Inflammatory macrophage (primary cell): ENCODE measurements at regions not wholly inside any gene's neighbourhood (a gene's known extent, or its start where the extent isn't known, plus 50 kb on each side); places are given as distances from the start of the nearest gene placed in this dataset.

Experiments
- DNase-seq, 2 donors: peaks; one replicate each; pipeline ENCODE4 v3.0.0-alpha.2; 2020 to 2022

GRCh38 chr4:38230821-38231563, 270.8 kb downstream of the PTTG2 start:
- DNase-seq: no peak

DNA sequence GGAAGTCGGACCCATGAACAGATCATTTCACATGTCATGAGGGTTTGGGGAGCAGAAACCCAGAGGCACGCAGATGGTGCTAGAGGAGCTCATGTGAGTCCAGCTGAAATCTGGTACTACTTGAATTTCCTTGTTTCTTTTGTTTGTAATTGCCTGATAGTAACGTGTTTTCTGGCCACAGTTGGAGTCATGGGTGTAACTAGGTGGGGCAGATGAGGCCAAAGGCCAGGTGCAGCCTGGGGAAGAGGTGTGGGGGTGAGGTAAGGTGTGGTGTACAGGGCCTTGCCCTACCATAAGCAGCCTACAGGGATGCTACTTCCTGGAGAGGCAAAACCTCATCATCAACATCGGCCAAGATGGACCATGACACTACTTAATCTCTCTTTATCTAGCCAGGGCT, 271.4 kb downstream of the PTTG2 start:
- no peak for DNase-seq

DNA sequence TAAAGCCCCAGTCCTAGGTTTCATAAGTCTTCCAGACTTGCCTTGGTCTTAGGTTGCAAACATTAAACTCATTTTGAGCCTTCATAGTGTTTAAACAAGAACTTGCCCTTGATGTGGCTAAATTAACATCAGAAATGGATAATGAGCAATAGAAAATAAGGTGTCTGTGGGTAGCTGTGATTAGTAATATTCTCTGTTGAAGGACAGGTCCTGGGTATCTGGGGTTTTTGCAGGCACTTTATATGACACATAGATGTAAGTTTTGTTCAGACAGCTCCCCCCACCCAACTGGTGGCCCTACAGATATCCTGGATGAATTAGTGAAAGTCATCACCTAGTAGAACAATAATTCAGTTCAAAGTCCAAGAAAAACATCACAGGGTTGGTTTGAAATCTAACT, 272.5 kb downstream of the PTTG2 start:
- DNase-seq: no peak

- peak; percentile 65 to 73 for DNase-seq
These were observed 273.7 kb downstream of the PTTG2 start for GRCh38 chr4:38233727-38234480.

- DNase-seq: no peak
These were observed 275.2 kb downstream of the PTTG2 start for GRCh38 chr4:38235354-38235753.

GRCh38 chr4:38236003-38236402, 275.8 kb downstream of the PTTG2 start:
- DNase-seq: no peak

DNA sequence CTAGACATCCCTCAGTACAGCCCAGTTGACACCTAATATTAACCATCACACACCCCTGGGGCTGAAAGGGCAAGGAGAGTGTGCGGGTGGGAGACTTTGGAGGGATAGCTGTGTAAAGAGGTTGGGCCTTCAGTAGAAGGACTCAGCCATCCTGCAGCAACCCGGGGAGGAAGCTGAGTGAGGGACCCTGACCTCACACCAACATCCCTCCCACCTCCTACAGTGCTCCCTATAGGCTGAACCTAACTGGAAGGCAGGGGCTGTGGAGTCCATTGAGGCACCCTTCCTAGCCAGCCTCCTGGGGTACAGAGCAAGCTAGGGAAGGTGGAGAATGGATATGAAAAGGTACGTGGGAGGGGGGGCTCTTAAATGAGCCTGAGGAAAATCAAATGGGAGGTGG, 276.3 kb downstream of the PTTG2 start:
- DNase-seq: no peak

DNA sequence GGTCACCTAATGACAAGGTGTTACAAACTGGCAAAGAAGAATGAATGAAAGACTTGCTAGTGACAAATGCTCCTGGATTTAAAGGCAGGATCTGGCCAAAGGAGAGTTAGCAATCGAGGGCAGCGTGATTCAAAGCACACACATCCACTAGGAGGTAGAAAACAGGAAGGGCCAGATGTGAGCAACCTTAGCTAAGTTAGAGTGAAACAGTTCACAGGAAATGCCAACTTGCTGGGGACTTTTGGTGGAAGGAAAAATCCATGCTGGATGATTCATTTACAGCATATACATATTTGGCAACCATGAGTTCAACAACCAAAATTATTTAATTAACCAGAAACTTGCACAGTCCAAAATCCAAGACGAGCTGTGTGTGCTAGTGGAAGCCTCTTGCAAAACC, 276.9 kb downstream of the PTTG2 start:
- peak; percentile 42 to 51 for DNase-seq

GRCh38 chr4:38241541-38241940, 281.3 kb downstream of the PTTG2 start:
- DNase-seq: no peak

DNA sequence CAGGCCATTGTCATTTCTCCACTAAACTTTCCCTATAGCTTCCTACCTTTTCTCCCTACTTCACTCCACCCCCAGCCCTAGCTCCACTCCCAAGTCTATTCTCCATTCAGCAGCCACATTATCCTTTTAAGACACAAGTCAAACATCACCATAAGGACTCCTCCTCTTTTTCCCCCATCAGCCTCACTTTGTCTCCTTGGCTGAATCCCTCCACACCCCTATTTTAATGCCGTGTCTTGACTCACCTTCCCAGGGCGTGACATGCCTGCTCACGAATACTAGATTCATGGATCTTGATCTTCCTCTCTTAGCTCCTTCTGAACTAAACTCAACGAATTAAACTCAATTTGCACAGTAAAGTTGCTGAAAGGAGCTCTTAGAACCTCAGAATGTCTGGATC, 281.9 kb downstream of the PTTG2 start:
- no peak for DNase-seq

DNA sequence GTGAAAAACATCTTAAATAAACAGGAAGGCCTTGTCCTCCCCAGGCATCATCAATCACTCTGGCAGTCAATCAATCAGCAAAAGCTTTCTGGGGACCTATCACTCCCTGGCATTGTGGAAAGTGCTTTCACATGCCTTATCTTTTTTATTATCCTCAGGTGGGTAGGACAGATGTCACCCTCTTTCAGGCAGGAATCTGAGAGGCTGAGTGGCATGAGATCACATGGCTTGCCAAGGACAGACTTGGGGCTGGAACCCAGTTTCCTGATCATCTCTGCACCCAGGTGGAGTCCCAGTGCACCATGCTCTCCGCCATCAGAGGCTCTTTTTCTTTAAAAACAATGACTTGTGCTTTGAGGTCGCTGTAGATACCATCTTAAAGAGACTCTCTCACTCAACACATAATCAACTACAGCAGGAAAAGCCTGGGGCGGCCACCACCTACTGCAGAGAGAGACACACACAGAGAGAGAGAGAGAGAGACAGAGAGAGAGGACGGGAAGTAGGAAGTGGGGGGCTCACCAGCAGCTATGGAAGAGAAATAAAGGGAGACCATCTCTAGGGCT, 282.7 kb downstream of the PTTG2 start:
- no peak for DNase-seq

GRCh38 chr4:38243388-38244053, 283.3 kb downstream of the PTTG2 start:
- no peak for DNase-seq

DNA sequence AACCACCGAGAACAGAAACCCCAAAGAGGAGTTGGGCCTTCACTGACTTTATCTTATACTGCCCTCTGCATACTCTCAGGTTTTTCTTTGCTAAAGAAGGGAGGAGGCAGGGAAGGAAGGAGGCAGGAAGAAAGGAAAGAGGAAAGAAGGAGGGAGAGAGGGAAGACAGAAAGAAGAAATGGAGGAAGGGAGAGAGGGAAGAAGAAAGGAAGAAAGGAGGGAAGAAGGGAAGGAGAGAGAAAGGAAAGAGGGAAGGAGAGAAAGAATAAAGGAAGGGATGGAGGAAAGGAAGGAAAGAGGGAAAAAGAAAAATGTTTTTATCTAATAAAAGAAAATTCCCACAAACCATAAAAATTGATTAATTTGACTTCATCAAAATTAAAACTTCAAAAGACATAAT, 294.6 kb downstream of the PTTG2 start:
- DNase-seq: no peak

GRCh38 chr4:38255572-38255971, 295.4 kb downstream of the PTTG2 start:
- no peak for DNase-seq

GRCh38 chr4:38266616-38267015, 306.4 kb downstream of the PTTG2 start:
- DNase-seq: peak; percentile 15 to 54

DNA sequence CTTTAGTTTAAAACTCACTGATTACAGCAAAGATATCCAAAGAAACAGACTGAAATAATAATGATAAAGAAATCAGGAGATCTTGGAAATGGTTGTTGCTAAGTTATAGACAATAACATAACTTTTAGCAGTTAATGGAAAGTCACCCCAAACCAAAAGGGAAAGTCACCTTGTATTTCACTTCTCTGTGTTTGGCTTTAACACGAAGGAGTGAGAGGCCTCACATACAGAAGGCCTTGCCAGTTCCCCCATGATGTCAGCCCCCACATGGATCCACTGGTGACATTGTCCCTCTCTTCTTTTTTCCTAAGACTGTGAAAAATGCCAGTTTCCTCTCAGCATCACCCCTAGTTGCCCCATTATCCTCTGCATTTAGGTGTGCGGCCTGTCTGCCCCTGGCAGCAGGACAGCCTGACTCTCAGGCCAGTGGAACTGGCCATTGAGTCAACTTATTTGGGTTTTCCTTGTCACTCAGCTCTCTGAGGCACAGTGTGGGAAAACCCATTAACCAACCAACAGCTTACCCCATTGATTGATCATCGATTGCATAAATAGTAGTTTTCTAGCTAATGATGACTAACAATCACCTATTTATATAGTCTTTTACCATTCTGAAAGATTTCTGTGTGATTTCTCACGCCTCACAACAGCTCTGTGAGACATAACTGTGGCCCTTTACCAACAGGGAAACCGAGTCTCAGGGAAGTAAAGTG, 308.1 kb downstream of the PTTG2 start:
- DNase-seq: no peak

DNA sequence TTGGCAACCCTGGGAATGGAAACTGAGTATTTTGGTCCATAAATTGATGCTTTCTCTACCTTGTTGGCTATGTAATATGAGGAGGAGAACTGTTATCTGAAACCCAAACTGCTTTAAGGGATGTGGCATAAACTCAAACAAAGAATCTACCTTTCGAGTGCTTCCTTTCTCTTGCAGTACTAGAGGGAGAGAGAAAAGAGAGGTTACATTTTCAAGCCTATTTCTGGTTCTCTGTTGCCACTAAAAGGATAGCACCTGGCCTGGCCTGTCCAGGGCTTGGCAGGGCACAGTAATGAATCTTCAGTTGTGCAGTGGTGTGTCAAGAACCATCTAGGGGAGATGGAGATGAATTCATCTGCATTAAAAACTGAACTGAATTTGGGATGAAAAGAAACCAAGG, 308.6 kb downstream of the PTTG2 start:
- DNase-seq: no peak

- DNase-seq: peak; percentile 62 to 63
These were observed 313.2 kb downstream of the PTTG2 start for GRCh38 chr4:38273407-38273806.

GRCh38 chr4:38275331-38276100, 315.3 kb downstream of the PTTG2 start:
- no peak for DNase-seq

DNA sequence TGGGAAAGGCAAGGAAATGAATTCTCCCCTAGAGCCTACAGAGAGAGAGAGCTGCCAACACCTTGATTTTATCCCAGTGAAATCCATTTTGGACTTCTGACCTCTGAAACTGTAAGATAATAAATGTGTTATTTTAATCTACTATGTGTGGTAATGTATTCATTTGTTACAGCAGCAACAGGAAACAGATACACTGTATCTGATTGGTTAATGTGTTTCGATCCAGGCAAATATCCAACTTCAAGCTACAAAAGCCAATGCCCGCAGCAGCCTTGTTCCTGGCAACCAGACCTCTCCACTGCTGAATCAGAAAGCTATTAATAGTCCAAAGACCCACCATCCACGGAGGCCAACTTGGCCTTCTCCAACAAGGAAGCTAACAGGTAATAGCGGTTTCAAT, 318.1 kb downstream of the PTTG2 start:
- DNase-seq: no peak

GRCh38 chr4:38279077-38279476, 318.9 kb downstream of the PTTG2 start:
- DNase-seq: no peak
